HepG2 (cell line): ENCODE measurements at regions not wholly inside any gene's neighbourhood (a gene's known extent, or its start where the extent isn't known, plus 50 kb on each side); places are given as distances from the start of the nearest gene placed in this dataset.

Source experiments
- ATAC-seq: fragments of 200-7000 bp; cut with Tn5 transposase; 3 replicates; pipeline ENCODE4 v1.9.1; 2020; ENCODE audit warnings: mild to moderate bottlenecking, moderate library complexity
- BruUV-seq: library from RNA; stranded (reverse); fragments of 400-500 nt; replicated peaks from 2 replicates; lab custom pipeline; 2021; lab: Mats Ljungman, UMichigan
- CTCF ChIA-PET: fragments of 300-600 bp; formaldehyde crosslinking; extraction: SDS; loops from one replicate; lab custom pipeline; 2021; ENCODE audit warnings: low total read pairs, inconsistent platforms, low intra/inter-chr PET ratio; lab: Yijun Ruan, JAX
- POLR2A ChIA-PET: fragments of 350-600 bp; sonication (Branson Sonifier 250); formaldehyde crosslinking; loops from one replicate; lab custom pipeline; 2020; ENCODE audit warnings: antibody characterized with exemption, inconsistent platforms; lab: Yijun Ruan, JAX
- DNase-seq: peaks from one replicate; pipeline ENCODE4 v3.0.0-alpha.2; 2015; ENCODE audit warnings: low spot score
- FAIRE-seq: peaks from 3 replicates; lab custom pipeline; 2011; peaks lifted over from hg19 to GRCh38; lab: Jason Lieb, UNC
- H2AFZ ChIP-seq: one replicate; pipeline ENCODE4 v1.6.1; 2011; ENCODE audit warnings: low read length, inconsistent platforms
- H3K27ac ChIP-seq: fragments of 300-600 bp; 3 replicates; pipeline ENCODE4 v1.8.0; 2011; ENCODE audit warnings: mixed run types, mild to moderate bottlenecking, mixed read lengths, low read length, inconsistent platforms; ENCODE audit not compliant: insufficient read depth; ENCODE audit errors: extremely low read length
- H3K27me3 ChIP-seq, 2 experiments: fragments of 200-600 bp in 1 of 2; 2 replicates in 1 of 2; 3 replicates in 1 of 2; pipeline versions ENCODE4 v1.6.0 to v1.8.0; 2011; ENCODE audit warnings: low read length in 2 of 2, mild to moderate bottlenecking in 2 of 2, moderate library complexity in 2 of 2, inconsistent platforms in 1 of 2; ENCODE audit not compliant: insufficient read depth in 2 of 2, control insufficient read depth in 1 of 2
- H3K36me3 ChIP-seq, 2 experiments: fragments of 200-600 bp in 1 of 2; replicated peaks in 1 of 2; 2 replicates in 1 of 2; 3 replicates in 1 of 2; pipeline versions ENCODE4 v1.5.1 to v1.8.0; 2011; ENCODE audit warnings: low read length in 2 of 2, inconsistent platforms in 1 of 2; ENCODE audit not compliant: insufficient read depth in 2 of 2, control insufficient read depth in 1 of 2
- H3K4me1 ChIP-seq: 2 replicates; pipeline ENCODE4 v1.5.1; 2012; ENCODE audit warnings: low read length, inconsistent platforms; ENCODE audit not compliant: insufficient read depth
- H3K4me2 ChIP-seq: 2 replicates; pipeline ENCODE4 v1.6.0; 2011; ENCODE audit warnings: low read depth, low read length, inconsistent platforms
- H3K4me3 ChIP-seq, 3 experiments: fragments of 200-600 bp in 1 of 3; sonication (generic), shearing (Covaris generic) in 1 of 3; replicated peaks in 1 of 3; 2 replicates each; pipeline ENCODE4 v1.5.1; 2011 to 2016; ENCODE audit warnings: low read length in 3 of 3, inconsistent platforms in 2 of 3, low read depth in 2 of 3, mild to moderate bottlenecking in 2 of 3, control low read depth in 1 of 3, mixed read lengths in 1 of 3; ENCODE audit not compliant: insufficient read depth in 1 of 3
- H3K79me2 ChIP-seq: one replicate; pipeline ENCODE4 v1.6.1; 2011; ENCODE audit warnings: low read length, inconsistent platforms; ENCODE audit not compliant: insufficient read depth
- H3K9ac ChIP-seq: 2 replicates; pipeline ENCODE4 v1.6.0; 2011; ENCODE audit warnings: mild to moderate bottlenecking, low read depth, low read length, inconsistent platforms; ENCODE audit not compliant: insufficient read depth
- H3K9me3 ChIP-seq: 2 replicates; pipeline ENCODE4 v1.5.1; 2012; ENCODE audit warnings: mild to moderate bottlenecking, low read length
- H4K20me1 ChIP-seq: 2 replicates; pipeline ENCODE4 v1.6.0; 2011; ENCODE audit warnings: inconsistent platforms, mild to moderate bottlenecking, low read length, moderate library complexity; ENCODE audit not compliant: insufficient read depth
- BORCS8-MEF2B ChIP-seq: sonication (generic); formaldehyde crosslinking; IDR thresholded peaks from 2 replicates; pipeline ENCODE4 v1.8.0; 2022; ENCODE audit warnings: mild to moderate bottlenecking, missing genetic modification reagents
- FOXP4 ChIP-seq: sonication (generic); formaldehyde crosslinking; IDR thresholded peaks from 2 replicates; pipeline ENCODE4 v1.4.0; 2020; ENCODE audit warnings: missing genetic modification reagents
- RFX1 ChIP-seq: fragments of 450-650 bp; IDR thresholded peaks from 2 replicates; pipeline ENCODE4 v1.6.1; 2017
- SALL2 ChIP-seq: sonication (generic); formaldehyde crosslinking; IDR thresholded peaks from 2 replicates; pipeline ENCODE4 v1.8.1; 2023; ENCODE audit warnings: mild to moderate bottlenecking, missing genetic modification reagents, inconsistent platforms
- THAP8 ChIP-seq: sonication (generic); formaldehyde crosslinking; IDR thresholded peaks from 2 replicates; pipeline ENCODE4 v1.5.1; 2020; ENCODE audit warnings: missing genetic modification reagents, mild to moderate bottlenecking, borderline replicate concordance
- in situ Hi-C: cut with HindIII; loops from 2 replicates; pipeline ENCODE4 v1.10.0; 2017; ENCODE audit warnings: low pct_unique_long_range_greater_than_20kb; ENCODE audit not compliant: extremely low pct_ligation_motif_present
- intact Hi-C: fragments of 100-400 bp; cut with micrococcal nuclease; formaldehyde crosslinking; loops from one replicate; pipeline ENCODE4 v1.10.0; 2022; ENCODE audit not compliant: unreplicated experiment
- TF ChIP-seq, protein P1 (sequence below): sonication (generic); formaldehyde crosslinking; conservative IDR thresholded peaks from 2 replicates; pipeline ENCODE4 v1.8.0; 2022; ENCODE audit warnings: low read depth, missing genetic modification reagents

DNA sequence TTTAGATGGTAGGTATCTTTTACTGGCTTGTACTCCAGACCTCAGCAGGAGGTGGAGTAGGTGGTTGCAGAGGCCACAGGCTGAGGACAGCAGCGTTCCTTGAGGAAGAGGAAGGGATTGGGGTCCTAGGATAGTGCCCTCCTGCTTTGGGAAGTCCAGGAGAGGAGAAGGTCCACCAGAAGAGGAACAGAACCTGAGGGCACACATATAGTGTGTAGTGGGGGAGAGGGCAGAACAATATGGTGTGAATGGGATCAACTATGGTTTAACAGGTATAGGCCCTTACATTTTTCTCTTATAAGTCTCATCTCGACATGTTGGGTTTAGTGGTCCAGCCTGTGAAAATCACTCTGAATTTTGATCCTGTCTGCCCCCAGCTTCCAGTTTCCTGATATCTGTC, 229.1 kb upstream of the ZBED5 start (continued):
- no peak for TF ChIP-seq THAP8 (CRISPR knock-in tag)
- TF ChIP-seq RFX1, result no peak

GRCh38 chr11:11085580-11085979, 227.7 kb upstream of the ZBED5 start:
- no TSS peak for BruUV-seq
- POLR2A ChIA-PET, result no interaction called here
- no peaks in the 10 kb centered on the region; the same call in 1 of the 2 replicates for H3K9me3 ChIP-seq
- H4K20me1 ChIP-seq, result no peaks in the 10 kb centered on the region
- no peak overlapping the region for H2AFZ ChIP-seq
- H3K4me2 ChIP-seq, result no peak overlapping the region
- in situ Hi-C loops (no loop called here), intact Hi-C loops (no loop called here)
- CTCF ChIA-PET, result no interaction called here
- no peak for FAIRE-seq
- H3K4me1 ChIP-seq, result no peaks in the 10 kb centered on the region
- peaks cover 0 to 9% of the 10 kb centered on the region in 2 experiments; a peak in 2 of 5 replicates for H3K27me3 ChIP-seq
- DNase-seq, result no peak
- no peak overlapping the region for H3K27ac ChIP-seq
- H3K9ac ChIP-seq, result no peak overlapping the region
- no peak for ATAC-seq
- no peak for TF ChIP-seq SALL2
- TF ChIP-seq FOXP4 (CRISPR knock-in tag), result no peak
- TF ChIP-seq BORCS8-MEF2B (CRISPR knock-in tag), result no peak
- TF ChIP-seq, protein P1, sequence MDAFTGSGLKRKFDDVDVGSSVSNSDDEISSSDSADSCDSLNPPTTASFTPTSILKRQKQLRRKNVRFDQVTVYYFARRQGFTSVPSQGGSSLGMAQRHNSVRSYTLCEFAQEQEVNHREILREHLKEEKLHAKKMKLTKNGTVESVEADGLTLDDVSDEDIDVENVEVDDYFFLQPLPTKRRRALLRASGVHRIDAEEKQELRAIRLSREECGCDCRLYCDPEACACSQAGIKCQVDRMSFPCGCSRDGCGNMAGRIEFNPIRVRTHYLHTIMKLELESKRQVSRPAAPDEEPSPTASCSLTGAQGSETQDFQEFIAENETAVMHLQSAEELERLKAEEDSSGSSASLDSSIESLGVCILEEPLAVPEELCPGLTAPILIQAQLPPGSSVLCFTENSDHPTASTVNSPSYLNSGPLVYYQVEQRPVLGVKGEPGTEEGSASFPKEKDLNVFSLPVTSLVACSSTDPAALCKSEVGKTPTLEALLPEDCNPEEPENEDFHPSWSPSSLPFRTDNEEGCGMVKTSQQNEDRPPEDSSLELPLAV (CRISPR knock-in tag), result no peak
- TF ChIP-seq, all 625 proteins: peak for 0
- Histone ChIP-seq H3K4me3 (no peak overlapping the region), H3K79me2 (no peaks in the 10 kb centered on the region), H3K36me3 (no peaks in the 10 kb centered on the region)
